ENCODE measurements at regions not wholly inside any gene's neighbourhood (a gene's known extent, or its start where the extent isn't known, plus 50 kb on each side); places are given as distances from the start of the nearest gene placed in this dataset.

GRCh38 chr11:95466416-95466815 lies 235.4 kb upstream of the SESN3 start:
- DNase-seq: no peak

- DNase-seq: no peak
Observed at GRCh38 chr11:95465887-95466286, 234.9 kb upstream of the SESN3 start.

GRCh38 chr11:95461858-95462257 lies 230.9 kb upstream of the SESN3 start:
- no peak for DNase-seq

GRCh38 chr11:95461348-95461747 lies 230.3 kb upstream of the SESN3 start:
- no peak for DNase-seq

GRCh38 chr11:95459291-95460042 lies 228.5 kb upstream of the SESN3 start:
- DNase-seq: no peak

GRCh38 chr11:95456714-95457491 lies 225.9 kb upstream of the SESN3 start:
- no peak for DNase-seq

- DNase-seq: peak in 1 of 3 donors; percentile 18
Observed at GRCh38 chr11:95455228-95455970, 224.4 kb upstream of the SESN3 start.

GRCh38 chr11:95453616-95454171 lies 222.7 kb upstream of the SESN3 start:
- no peak for DNase-seq

GRCh38 chr11:95451682-95452081 lies 220.7 kb upstream of the SESN3 start:
- peak; percentile 51 to 83 (median 79) for DNase-seq

GRCh38 chr11:95451261-95451660 lies 220.3 kb upstream of the SESN3 start:
- DNase-seq: no peak

GRCh38 chr11:95450547-95451123 lies 219.6 kb upstream of the SESN3 start:
- DNase-seq: no peak

- no peak for DNase-seq
Observed at GRCh38 chr11:95445746-95446333, 214.8 kb upstream of the SESN3 start.

- DNase-seq: no peak
Observed at GRCh38 chr11:95444309-95445241, 213.6 kb upstream of the SESN3 start.

- peak in 2 of 3 donors; percentile 26 to 27 for DNase-seq
Observed at GRCh38 chr11:95443386-95443785, 212.4 kb upstream of the SESN3 start.

- DNase-seq: no peak
Observed at GRCh38 chr11:95442531-95443050, 211.6 kb upstream of the SESN3 start.

- DNase-seq: no peak
Observed at GRCh38 chr11:95435628-95436353, 204.8 kb upstream of the SESN3 start.

GRCh38 chr11:95435192-95435591 lies 204.2 kb upstream of the SESN3 start:
- no peak for DNase-seq

- DNase-seq: no peak
Observed at GRCh38 chr11:95434489-95435057, 203.6 kb upstream of the SESN3 start.

GRCh38 chr11:95434009-95434408 lies 203.0 kb upstream of the SESN3 start:
- no peak for DNase-seq
